Mammary epithelial cell (primary cell): ENCODE measurements at regions not wholly inside any gene's neighbourhood (a gene's known extent, or its start where the extent isn't known, plus 50 kb on each side); places are given as distances from the start of the nearest gene placed in this dataset.

ENCODE experiments used
- EZH2 ChIP-seq: IDR thresholded peaks from 2 replicates; pipeline ENCODE4 v1.6.1; 2012; ENCODE audit warnings: low read length, inconsistent platforms, borderline replicate concordance
- TF ChIP-seq, protein P1 (sequence below), 2 donors: IDR thresholded peaks in 1 of 2; conservative IDR thresholded peaks in 1 of 2; 2 replicates each; pipeline ENCODE4 v1.5.1; 2011 to 2012; ENCODE audit warnings: inconsistent platforms in 2 of 2, low read length in 2 of 2, mild to moderate bottlenecking in 2 of 2, control low read depth in 1 of 2, low read depth in 1 of 2; ENCODE audit not compliant: insufficient read depth in 1 of 2; ENCODE audit errors: extremely low read depth in 1 of 2

DNA sequence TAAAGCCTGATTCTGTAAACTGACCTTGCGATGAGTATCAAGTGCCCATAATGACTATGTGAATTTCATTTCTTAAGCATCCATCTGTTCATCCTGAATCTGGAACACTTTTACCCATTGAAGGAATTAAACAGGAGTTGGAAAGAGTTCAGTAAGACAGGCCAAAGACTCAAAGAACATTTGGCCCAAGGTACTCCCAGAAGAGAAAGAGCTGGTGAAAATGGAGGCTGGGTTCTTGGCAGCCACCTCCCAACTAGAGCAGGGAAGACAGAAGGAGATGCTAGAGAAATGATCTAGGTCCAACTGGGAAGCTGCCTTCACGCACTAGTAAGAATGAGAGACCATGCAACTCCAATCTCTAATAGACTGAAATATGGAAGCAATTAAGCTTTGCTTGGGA, 57.1 kb upstream of the ADRA1D start:
- TF ChIP-seq, protein P1, sequence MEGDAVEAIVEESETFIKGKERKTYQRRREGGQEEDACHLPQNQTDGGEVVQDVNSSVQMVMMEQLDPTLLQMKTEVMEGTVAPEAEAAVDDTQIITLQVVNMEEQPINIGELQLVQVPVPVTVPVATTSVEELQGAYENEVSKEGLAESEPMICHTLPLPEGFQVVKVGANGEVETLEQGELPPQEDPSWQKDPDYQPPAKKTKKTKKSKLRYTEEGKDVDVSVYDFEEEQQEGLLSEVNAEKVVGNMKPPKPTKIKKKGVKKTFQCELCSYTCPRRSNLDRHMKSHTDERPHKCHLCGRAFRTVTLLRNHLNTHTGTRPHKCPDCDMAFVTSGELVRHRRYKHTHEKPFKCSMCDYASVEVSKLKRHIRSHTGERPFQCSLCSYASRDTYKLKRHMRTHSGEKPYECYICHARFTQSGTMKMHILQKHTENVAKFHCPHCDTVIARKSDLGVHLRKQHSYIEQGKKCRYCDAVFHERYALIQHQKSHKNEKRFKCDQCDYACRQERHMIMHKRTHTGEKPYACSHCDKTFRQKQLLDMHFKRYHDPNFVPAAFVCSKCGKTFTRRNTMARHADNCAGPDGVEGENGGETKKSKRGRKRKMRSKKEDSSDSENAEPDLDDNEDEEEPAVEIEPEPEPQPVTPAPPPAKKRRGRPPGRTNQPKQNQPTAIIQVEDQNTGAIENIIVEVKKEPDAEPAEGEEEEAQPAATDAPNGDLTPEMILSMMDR (conservative IDR thresholded peaks at IDR 0.05 in 1 of 2, IDR thresholded peaks at IDR 0.05 in 1 of 2; ENCODE audit: extremely low read depth in 1 of 2, insufficient read depth in 1 of 2, low read depth in 1 of 2, low read length in 2 of 2): no peak
- TF ChIP-seq EZH2: no peak
